ENCODE measurements at regions not wholly inside any gene's neighbourhood (a gene's known extent, or its start where the extent isn't known, plus 50 kb on each side); places are given as distances from the start of the nearest gene placed in this dataset.

- peak overlapping the region; percentile 10 for H3K27ac Mint-ChIP-seq
- H3K9me3 Mint-ChIP-seq, result no peaks in the 10 kb centered on the region
- no peak for ATAC-seq (ENCODE audit: poor library complexity)
- H3K9me3 ChIP-seq (ENCODE audit: control insufficient read depth in 1 of 2, insufficient read depth in 1 of 2, low read length in 2 of 2), result no peaks in the 10 kb centered on the region
- no peaks in the 10 kb centered on the region for H3K27me3 ChIP-seq (ENCODE audit: control insufficient read depth in 1 of 2, insufficient read depth in 2 of 2, low read length in 2 of 2)
- ChIA-PET POLR2A (no interaction called here), CTCF (interaction anchor here (1.3 kb wide), 1 partner anchor 10 kb away, joined by 3 read pairs; no protein-coding TSS in a partner anchor)
- H3K27me3 Mint-ChIP-seq, result no peaks in the 10 kb centered on the region
- no peaks in the 10 kb centered on the region for H3K36me3 Mint-ChIP-seq (ENCODE audit: low read depth)
- H3K4me1 ChIP-seq (ENCODE audit: insufficient read depth, low read length), result peaks cover 31% of the 10 kb centered on the region
- TF ChIP-seq CTCF (IDR thresholded peaks at IDR 0.05), result no peak
- no peak for DNase-seq
- no peaks in the 10 kb centered on the region for H3K36me3 ChIP-seq (ENCODE audit: insufficient read depth, low read length)
- H3K4me1 Mint-ChIP-seq (ENCODE audit: low read depth), result peaks cover 42% of the 10 kb centered on the region
- no peak overlapping the region for H3K4me3 Mint-ChIP-seq
- intact Hi-C loops (cut with DNase I, micrococcal nuclease), result no loop called here
- H3K4me3 ChIP-seq (ENCODE audit: low read length), result no peak overlapping the region
- no peak overlapping the region for H3K27ac ChIP-seq (ENCODE audit: low read depth in 1 of 2, low read length in 2 of 2)
These were observed 64.1 kb upstream of the ATP1B1 start for GRCh38 chr1:169042377-169042776.

- TF ChIP-seq CTCF (IDR thresholded peaks at IDR 0.05), result no peak
- Mint-ChIP-seq H3K4me1 (ENCODE audit: low read depth) (peaks cover 42% of the 10 kb centered on the region), H3K27ac (peak overlapping the region; percentile 10), H3K36me3 (ENCODE audit: low read depth) (no peaks in the 10 kb centered on the region), H3K27me3 (no peaks in the 10 kb centered on the region), H3K4me3 (peak overlapping the region; percentile 32), H3K9me3 (no peaks in the 10 kb centered on the region)
- ATAC-seq (ENCODE audit: poor library complexity) (no peak), DNase-seq (no peak)
- ChIA-PET CTCF (no interaction called here), POLR2A (no interaction called here)
- no peaks in the 10 kb centered on the region for H3K27me3 ChIP-seq (ENCODE audit: control insufficient read depth in 1 of 2, insufficient read depth in 2 of 2, low read length in 2 of 2)
- no peak overlapping the region for H3K4me3 ChIP-seq (ENCODE audit: low read length)
- no peaks in the 10 kb centered on the region for H3K9me3 ChIP-seq (ENCODE audit: control insufficient read depth in 1 of 2, insufficient read depth in 1 of 2, low read length in 2 of 2)
- H3K36me3 ChIP-seq (ENCODE audit: insufficient read depth, low read length), result no peaks in the 10 kb centered on the region
- H3K27ac ChIP-seq (ENCODE audit: low read depth in 1 of 2, low read length in 2 of 2), result no peak overlapping the region
- intact Hi-C loops (cut with DNase I, micrococcal nuclease), result no loop called here
- peaks cover 31% of the 10 kb centered on the region for H3K4me1 ChIP-seq (ENCODE audit: insufficient read depth, low read length)
These were observed 62.7 kb upstream of the ATP1B1 start for GRCh38 chr1:169043823-169044222.

GRCh38 chr1:169044296-169044695 lies 62.2 kb upstream of the ATP1B1 start:
- Mint-ChIP-seq H3K4me1 (ENCODE audit: low read depth) (peaks cover 42% of the 10 kb centered on the region), H3K27ac (peak overlapping the region; percentile 10), H3K4me3 (peak overlapping the region; percentile 17), H3K9me3 (no peaks in the 10 kb centered on the region), H3K36me3 (ENCODE audit: low read depth) (no peaks in the 10 kb centered on the region), H3K27me3 (no peaks in the 10 kb centered on the region)
- POLR2A ChIA-PET, result no interaction called here
- Histone ChIP-seq H3K36me3 (ENCODE audit: insufficient read depth, low read length) (no peaks in the 10 kb centered on the region), H3K27me3 (ENCODE audit: control insufficient read depth in 1 of 2, insufficient read depth in 2 of 2, low read length in 2 of 2) (no peaks in the 10 kb centered on the region), H3K27ac (ENCODE audit: low read depth in 1 of 2, low read length in 2 of 2) (no peak overlapping the region), H3K4me1 (ENCODE audit: insufficient read depth, low read length) (peaks cover 31% of the 10 kb centered on the region), H3K4me3 (ENCODE audit: low read length) (no peak overlapping the region), H3K9me3 (ENCODE audit: control insufficient read depth in 1 of 2, insufficient read depth in 1 of 2, low read length in 2 of 2) (no peaks in the 10 kb centered on the region)
- no peak for TF ChIP-seq CTCF (IDR thresholded peaks at IDR 0.05)
- ATAC-seq (ENCODE audit: poor library complexity) (peak; percentile 97), DNase-seq (peak in 11 of 14 experiments; percentile 3 to 87 (median 33))
- intact Hi-C loops (cut with DNase I, micrococcal nuclease), result no loop called here
- CTCF ChIA-PET, result no interaction called here
